IMR-90 (cell line): ENCODE measurements at regions not wholly inside any gene's neighbourhood (a gene's known extent, or its start where the extent isn't known, plus 50 kb on each side); places are given as distances from the start of the nearest gene placed in this dataset.

ENCODE experiments used
- ATAC-seq: fragments of 200-7000 bp; cut with Tn5 transposase; 2 replicates; pipeline ENCODE4 v1.9.1; 2020; ENCODE audit warnings: low read depth, mild to moderate bottlenecking, moderate library complexity
- BruUV-seq: library from RNA; stranded (reverse); fragments of 400-500 nt; replicated peaks from 2 replicates; lab custom pipeline; 2021; lab: Mats Ljungman, UMichigan
- CTCF ChIA-PET: fragments of 300-600 bp; formaldehyde crosslinking; extraction: SDS; loops from one replicate; lab custom pipeline; 2021; ENCODE audit warnings: antibody characterized with exemption; lab: Yijun Ruan, JAX
- POLR2A ChIA-PET: fragments of 300-600 bp; sonication (Branson Sonifier 250); formaldehyde crosslinking; loops from one replicate; lab custom pipeline; 2022; ENCODE audit warnings: antibody characterized with exemption; ENCODE audit not compliant: unreplicated experiment; lab: Charles Lee
- DNase-seq: peaks from one replicate; pipeline ENCODE4 v3.0.0; 2013
- H2AFZ ChIP-seq: replicated peaks from 2 replicates; pipeline ENCODE3; 2013; ENCODE audit warnings: low read length, mild to moderate bottlenecking; ENCODE audit not compliant: poor library complexity
- H2AK5ac ChIP-seq: 2 replicates; pipeline ENCODE4 v1.6.1; 2013; ENCODE audit warnings: low read depth, low read length, inconsistent platforms
- H2AK9ac ChIP-seq: replicated peaks from 2 replicates; pipeline ENCODE3; 2013; ENCODE audit warnings: mild to moderate bottlenecking, low read depth, low read length, moderate library complexity; ENCODE audit not compliant: poor library complexity
- H2BK120ac ChIP-seq: 2 replicates; pipeline ENCODE4 v1.6.1; 2013; ENCODE audit warnings: low read depth, low read length, inconsistent platforms
- H2BK15ac ChIP-seq: 3 replicates; pipeline ENCODE4 v1.6.1; 2013; ENCODE audit warnings: low read depth, low read length, inconsistent platforms
- H2BK20ac ChIP-seq: 2 replicates; pipeline ENCODE4 v1.6.1; 2013; ENCODE audit warnings: low read depth, mild to moderate bottlenecking, inconsistent platforms, low read length, moderate library complexity
- H2BK5ac ChIP-seq: 2 replicates; pipeline ENCODE4 v1.6.1; 2013; ENCODE audit warnings: mild to moderate bottlenecking, low read depth, low read length, inconsistent platforms; ENCODE audit not compliant: poor library complexity, severe bottlenecking
- H3K14ac ChIP-seq: replicated peaks from 2 replicates; pipeline ENCODE4 v1.6.1; 2013; ENCODE audit warnings: low read depth, low read length, inconsistent platforms
- H3K18ac ChIP-seq: 2 replicates; pipeline ENCODE4 v1.6.1; 2013; ENCODE audit warnings: low read depth, low read length, control low read depth
- H3K23ac ChIP-seq: 2 replicates; pipeline ENCODE4 v1.6.1; 2013; ENCODE audit warnings: low read depth, low read length, inconsistent platforms
- H3K27ac ChIP-seq: 2 replicates; pipeline ENCODE4 v1.5.1; 2013; ENCODE audit warnings: mild to moderate bottlenecking, control low read depth, low read length; ENCODE audit not compliant: insufficient read depth
- H3K27me3 ChIP-seq: 2 replicates; pipeline ENCODE4 v1.6.1; 2013; ENCODE audit warnings: low read length; ENCODE audit not compliant: control insufficient read depth, insufficient read depth
- H3K36me3 ChIP-seq: 2 replicates; pipeline ENCODE4 v1.6.1; 2013; ENCODE audit warnings: low read length, mixed read lengths; ENCODE audit not compliant: control insufficient read depth, insufficient read depth
- H3K4ac ChIP-seq: 2 replicates; pipeline ENCODE4 v1.6.1; 2013; ENCODE audit warnings: low read depth, low read length, inconsistent platforms
- H3K4me1 ChIP-seq: 2 replicates; pipeline ENCODE4 v1.6.1; 2013; ENCODE audit warnings: low read length, mixed read lengths; ENCODE audit not compliant: control insufficient read depth, insufficient read depth
- H3K4me2 ChIP-seq: 2 replicates; pipeline ENCODE4 v1.6.1; 2013; ENCODE audit warnings: low read depth, mild to moderate bottlenecking, control low read depth, low read length, moderate library complexity
- H3K4me3 ChIP-seq: 2 replicates; pipeline ENCODE4 v1.5.1; 2013; ENCODE audit warnings: low read depth, mild to moderate bottlenecking, control low read depth, low read length, moderate library complexity; ENCODE audit not compliant: insufficient read depth
- H3K56ac ChIP-seq: 2 replicates; pipeline ENCODE4 v1.6.1; 2013; ENCODE audit warnings: low read length, inconsistent platforms; ENCODE audit not compliant: insufficient read depth; ENCODE audit errors: extremely low read depth
- H3K79me1 ChIP-seq, 2 experiments: 2 replicates each; pipeline ENCODE4 v1.6.1; 2013; ENCODE audit warnings: low read length in 2 of 2, inconsistent platforms in 1 of 2, low read depth in 1 of 2
- H3K9ac ChIP-seq: 2 replicates; pipeline ENCODE4 v1.6.1; 2013; ENCODE audit warnings: low read depth, low read length, control low read depth
- H3K9me1 ChIP-seq: 2 replicates; pipeline ENCODE4 v1.6.1; 2013; ENCODE audit warnings: low read length, inconsistent platforms; ENCODE audit not compliant: insufficient read depth
- H3K9me3 ChIP-seq: 2 replicates; pipeline ENCODE4 v1.6.1; 2013; ENCODE audit warnings: low read length; ENCODE audit not compliant: control insufficient read depth, insufficient read depth
- H4K20me1 ChIP-seq: 2 replicates; pipeline ENCODE4 v1.6.1; 2013; ENCODE audit warnings: low read length, inconsistent platforms; ENCODE audit not compliant: insufficient read depth
- H4K5ac ChIP-seq: 2 replicates; pipeline ENCODE4 v1.6.1; 2013; ENCODE audit warnings: mild to moderate bottlenecking, low read depth, low read length, control low read depth
- H4K8ac ChIP-seq, 2 experiments: 2 replicates each; pipeline ENCODE4 v1.6.1; 2013; ENCODE audit warnings: low read depth in 2 of 2, low read length in 2 of 2, control low read depth in 1 of 2, inconsistent platforms in 1 of 2
- H4K91ac ChIP-seq: 2 replicates; pipeline ENCODE4 v1.6.1; 2013; ENCODE audit warnings: low read depth, low read length, inconsistent platforms; ENCODE audit not compliant: insufficient read depth
- BHLHE40 ChIP-seq: fragments of 150-350 bp; IDR thresholded peaks from 2 replicates; pipeline ENCODE4 v1.6.1; 2016; ENCODE audit warnings: mild to moderate bottlenecking, low read depth, low read length
- CEBPB ChIP-seq: IDR thresholded peaks from 2 replicates; pipeline ENCODE4 v1.6.1; 2012; ENCODE audit warnings: low read depth, low read length, improper control_type of control experiment
- CHD1 ChIP-seq: IDR thresholded peaks from 2 replicates; pipeline ENCODE4 v1.6.1; 2012; ENCODE audit warnings: low read depth, low read length, improper control_type of control experiment
- CTCF ChIP-seq: conservative IDR thresholded peaks from 2 replicates; pipeline ENCODE4 v1.5.1; 2012; ENCODE audit warnings: mild to moderate bottlenecking, low read depth, low read length, improper control_type of control experiment
- ELK1 ChIP-seq: fragments of 150-350 bp; IDR thresholded peaks from 2 replicates; pipeline ENCODE4 v1.6.1; 2016; ENCODE audit warnings: low read depth, mild to moderate bottlenecking, low read length, moderate library complexity, borderline replicate concordance
- FOS ChIP-seq: fragments of 150-350 bp; IDR thresholded peaks from 2 replicates; pipeline ENCODE4 v1.6.1; 2016; ENCODE audit warnings: low read depth, low read length
- MAFK ChIP-seq: IDR thresholded peaks from 2 replicates; pipeline ENCODE4 v1.6.1; 2012; ENCODE audit warnings: low read depth, low read length, improper control_type of control experiment
- MAZ ChIP-seq: IDR thresholded peaks from 2 replicates; pipeline ENCODE4 v1.6.1; 2012; ENCODE audit warnings: low read depth, mild to moderate bottlenecking, low read length, improper control_type of control experiment, moderate library complexity, borderline replicate concordance
- MXI1 ChIP-seq: IDR thresholded peaks from 2 replicates; pipeline ENCODE4 v1.6.1; 2012; ENCODE audit warnings: low read depth, mild to moderate bottlenecking, low read length, moderate library complexity, borderline replicate concordance
- NFE2L2 ChIP-seq: fragments of 150-350 bp; IDR thresholded peaks from 2 replicates; pipeline ENCODE4 v1.6.1; 2016; ENCODE audit warnings: low read depth, mild to moderate bottlenecking, low read length
- POLR2A ChIP-seq: IDR thresholded peaks from 2 replicates; pipeline ENCODE4 v1.6.1; 2012; ENCODE audit warnings: mild to moderate bottlenecking, low read depth, low read length
- RAD21 ChIP-seq: IDR thresholded peaks from 2 replicates; pipeline ENCODE4 v1.6.1; 2012; ENCODE audit warnings: low read length, improper control_type of control experiment
- RCOR1 ChIP-seq: IDR thresholded peaks from 2 replicates; pipeline ENCODE4 v1.6.1; 2012; ENCODE audit warnings: mild to moderate bottlenecking, low read length, improper control_type of control experiment; ENCODE audit not compliant: insufficient replicate concordance
- RFX5 ChIP-seq: IDR thresholded peaks from 2 replicates; pipeline ENCODE4 v1.8.0; 2012; ENCODE audit warnings: low read depth, mild to moderate bottlenecking, low read length, moderate library complexity
- SMC3 ChIP-seq: fragments of 150-350 bp; IDR thresholded peaks from 2 replicates; pipeline ENCODE4 v1.6.1; 2016; ENCODE audit warnings: low read depth, mild to moderate bottlenecking, antibody characterized with exemption, low read length, moderate library complexity
- USF2 ChIP-seq: fragments of 150-350 bp; IDR thresholded peaks from 2 replicates; pipeline ENCODE4 v1.6.1; 2017; ENCODE audit warnings: mild to moderate bottlenecking, antibody characterized with exemption, low read length, low read depth
- WGBS, 2 experiments: methylation state at CpG; one replicate each; pipeline versions ENCODE4 v1.1.5 to v1.1.7; 2013; ENCODE audit warnings: missing lambda C conversion rate in 2 of 2; ENCODE audit not compliant: insufficient read length in 1 of 2; ENCODE audit errors: extremely low coverage in 2 of 2; 5-methylcytosine and 5-hydroxymethylcytosine counted together
- dilution Hi-C: fragments of 300-500 bp; cut with HindIII; formaldehyde crosslinking; loops from one replicate; pipeline ENCODE4 v1.14.3; 2018; ENCODE audit warnings: low sequenced_read_pairs; ENCODE audit not compliant: unreplicated experiment
- in situ Hi-C: fragments of 300-500 bp; cut with MboI; formaldehyde crosslinking; loops from 3 replicates; pipeline ENCODE4 v1.14.3; 2019; ENCODE audit warnings: low sequenced_read_pairs, inconsistent platforms, mixed read lengths
- intact Hi-C: fragments of 100-400 bp; cut with micrococcal nuclease; formaldehyde crosslinking; loops from 2 replicates; pipeline ENCODE4 v1.10.0; 2022

- no peak for ATAC-seq
- dilution Hi-C loops: no loop called here
- H3K18ac ChIP-seq: no peak overlapping the region
- no peak overlapping the region for H3K27ac ChIP-seq
- H2BK20ac ChIP-seq: no peak overlapping the region
- no peak overlapping the region for H3K4me2 ChIP-seq
- in situ Hi-C loops: no loop called here
- no peak overlapping the region for H2AK9ac ChIP-seq
- ChIA-PET CTCF (no interaction called here), POLR2A (no interaction called here)
- TF ChIP-seq CHD1 (no peak), RCOR1 (no peak), POLR2A (no peak), CTCF (no peak), RAD21 (no peak), FOS (no peak), ELK1 (no peak), SMC3 (no peak), BHLHE40 (no peak), RFX5 (no peak), MAFK (no peak), MAZ (no peak), USF2 (no peak), CEBPB (no peak), NFE2L2 (no peak), MXI1 (no peak)
- H3K9ac ChIP-seq: no peak overlapping the region
- H3K36me3 ChIP-seq: no peaks in the 10 kb centered on the region
- DNase-seq: no peak
- H2BK120ac ChIP-seq: no peak overlapping the region
- no peak overlapping the region for H2AK5ac ChIP-seq
- H3K56ac ChIP-seq: no peak overlapping the region
- H3K4me1 ChIP-seq: no peaks in the 10 kb centered on the region
- H4K20me1 ChIP-seq: no peaks in the 10 kb centered on the region
- H2AFZ ChIP-seq: no peak overlapping the region
- H3K4ac ChIP-seq: no peak overlapping the region
- intact Hi-C loops: no loop called here
- H2BK5ac ChIP-seq: no peak overlapping the region
- H2BK15ac ChIP-seq: no peak overlapping the region
- WGBS, 2 experiments: no CpG with 5 or more reads among the region's 4 CpGs
- BruUV-seq: no TSS peak
- no peak overlapping the region for H4K5ac ChIP-seq
- H3K9me1 ChIP-seq: no peaks in the 10 kb centered on the region
- no peaks in the 10 kb centered on the region for H3K27me3 ChIP-seq
- no peak overlapping the region for H3K14ac ChIP-seq
- H4K8ac ChIP-seq: no peak overlapping the region
- H3K4me3 ChIP-seq: no peak overlapping the region
- no peaks in the 10 kb centered on the region for H3K79me1 ChIP-seq
- H4K91ac ChIP-seq: no peak overlapping the region
- H3K9me3 ChIP-seq: no peaks in the 10 kb centered on the region
- H3K23ac ChIP-seq: no peak overlapping the region
Measured at GRCh38 chr4:57320849-57321248, 210.7 kb upstream of the IGFBP7 start.
